Endothelial cell of umbilical vein (primary cell): ENCODE measurements at regions not wholly inside any gene's neighbourhood (a gene's known extent, or its start where the extent isn't known, plus 50 kb on each side); places are given as distances from the start of the nearest gene placed in this dataset.

ENCODE experiments used
- CTCF ChIP-seq, 2 donors: IDR thresholded peaks; 1 replicate in 1 of 2; 2 replicates in 1 of 2; pipeline ENCODE4 v1.5.1; 2011; ENCODE audit warnings: low read length in 2 of 2, mild to moderate bottlenecking in 2 of 2, moderate library complexity in 2 of 2, control low read depth in 1 of 2, inconsistent platforms in 1 of 2, low read depth in 1 of 2; ENCODE audit not compliant: insufficient read depth in 1 of 2; ENCODE audit errors: extremely low read depth in 1 of 2
- EZH2 ChIP-seq: IDR thresholded peaks from 2 replicates; pipeline ENCODE4 v1.6.1; 2012; ENCODE audit warnings: borderline replicate concordance, low read depth, mild to moderate bottlenecking, moderate library complexity, low read length, inconsistent platforms; ENCODE audit not compliant: severe bottlenecking
- MAX ChIP-seq: IDR thresholded peaks from 2 replicates; pipeline ENCODE4 v1.6.1; 2011; ENCODE audit not compliant: insufficient read depth, insufficient read length
- MYC ChIP-seq: IDR thresholded peaks from one replicate; pipeline ENCODE4 v1.6.1; 2011; ENCODE audit warnings: mild to moderate bottlenecking, low read depth, low read length
- POLR2A ChIP-seq: IDR thresholded peaks from 2 replicates; pipeline ENCODE4 v1.6.1; 2012; ENCODE audit warnings: low read depth, mild to moderate bottlenecking, control low read depth, low read length
- POLR2AphosphoS5 ChIP-seq: IDR thresholded peaks from 2 replicates; pipeline ENCODE4 v1.6.1; 2012; ENCODE audit warnings: low read depth, mild to moderate bottlenecking, control low read depth, low read length, moderate library complexity; ENCODE audit not compliant: insufficient read depth

GRCh38 chr18:1657876-1658275 lies 753.2 kb downstream of the ADCYAP1 start:
- TF ChIP-seq CTCF (IDR thresholded peaks at IDR 0.05; ENCODE audit: extremely low read depth in 1 of 2, insufficient read depth in 1 of 2, low read depth in 1 of 2, low read length in 2 of 2) (no peak), EZH2 (no peak), POLR2AphosphoS5 (no peak), POLR2A (no peak), MYC (no peak), MAX (no peak)
